CMK (cell line): ENCODE measurements at regions not wholly inside any gene's neighbourhood (a gene's known extent, or its start where the extent isn't known, plus 50 kb on each side); places are given as distances from the start of the nearest gene placed in this dataset.
"Not testable (repeated sequence)": the region's sequence is repeated elsewhere in the genome, so short reads cannot be mapped to it uniquely, and the experiment has no call there.

ENCODE experiments used
- DNase-seq: peaks from one replicate; pipeline ENCODE4 v3.0.0-alpha.2; 2010; ENCODE audit warnings: low read depth

DNA sequence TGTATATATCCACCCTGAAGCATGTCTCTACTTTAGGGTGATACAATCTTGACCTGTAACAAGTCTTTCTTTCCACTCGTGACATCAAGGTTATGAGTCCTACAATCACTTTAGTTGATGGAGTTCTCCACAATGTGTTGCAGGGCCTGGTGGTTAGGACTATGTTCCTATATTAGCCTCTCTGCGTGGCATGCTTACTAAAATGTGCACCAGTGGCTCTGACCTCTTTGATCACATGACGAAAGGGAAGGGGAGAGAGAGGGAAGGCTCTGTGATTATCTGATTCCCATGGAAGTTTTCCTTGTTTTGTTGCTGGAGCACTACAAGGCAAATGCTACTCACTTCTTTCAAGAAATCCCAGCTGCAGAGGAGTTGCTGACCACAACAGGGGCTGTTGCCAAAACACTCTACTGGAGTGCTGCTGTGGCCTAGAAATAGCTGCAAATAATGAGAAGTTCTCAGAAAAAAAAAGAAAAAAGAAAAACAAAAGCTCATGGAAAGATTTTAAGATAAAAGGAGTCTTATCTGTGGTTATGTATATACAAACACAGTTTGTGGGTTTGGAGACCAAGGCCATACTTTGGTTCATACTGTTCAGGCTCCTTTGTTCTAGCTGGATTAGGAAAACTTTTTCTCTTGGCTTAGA lies 272.8 kb upstream of the MMADHC start:
- no peak for DNase-seq

DNA sequence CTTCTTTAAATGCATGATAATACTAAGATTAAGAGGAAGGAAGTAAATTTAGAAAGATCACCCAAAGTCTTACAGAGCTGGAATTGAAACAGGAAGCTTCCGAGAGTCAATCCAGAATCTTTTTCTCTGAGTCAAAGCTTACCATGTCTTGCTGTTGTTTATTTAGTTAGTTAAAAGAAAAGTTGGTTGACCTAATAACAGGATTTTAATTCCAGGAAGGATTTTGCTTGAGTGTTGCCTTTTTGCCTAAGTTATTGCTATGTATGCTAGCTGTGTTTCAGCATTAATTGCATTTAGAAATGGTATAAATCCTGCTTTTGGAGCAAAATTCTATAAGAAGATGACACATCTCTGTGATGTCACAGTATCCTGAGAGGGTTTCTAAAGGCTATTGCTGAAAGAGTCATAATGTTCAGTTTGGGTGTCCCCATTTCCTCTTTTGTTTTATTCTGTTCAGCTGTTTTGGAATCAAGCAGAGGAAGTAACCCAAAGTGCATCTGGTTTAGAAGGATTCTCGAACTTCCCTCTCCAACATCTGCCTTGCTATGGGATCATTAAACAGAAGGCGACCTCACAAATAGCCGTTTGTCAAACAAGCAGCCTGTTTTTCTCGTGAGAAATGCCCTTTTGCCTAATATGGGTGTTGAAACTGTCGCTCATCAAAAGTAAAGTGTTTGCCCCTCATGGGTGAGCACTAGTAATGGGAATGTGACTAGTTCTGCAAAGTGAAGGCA lies 271.5 kb upstream of the MMADHC start:
- DNase-seq = no peak

DNA sequence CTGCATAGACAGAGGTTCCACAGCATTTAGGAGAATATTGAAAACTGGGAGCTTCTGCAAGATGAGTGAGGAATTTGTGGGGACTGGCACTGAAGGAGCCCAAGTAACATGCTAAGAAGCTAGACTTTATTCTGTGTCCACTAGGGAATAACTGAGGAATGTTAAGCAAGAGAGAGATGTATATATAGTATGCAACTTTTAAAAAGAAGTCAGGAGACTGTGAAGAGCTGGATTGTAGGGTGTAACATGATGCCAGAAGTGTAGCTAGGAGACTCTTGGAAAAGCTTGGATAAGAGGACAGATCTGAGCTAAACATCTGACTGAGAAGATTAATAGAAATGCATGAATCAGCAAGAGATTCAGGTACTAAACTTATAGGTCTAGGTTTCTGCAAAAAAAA lies 270.6 kb upstream of the MMADHC start:
- DNase-seq = no peak

DNA sequence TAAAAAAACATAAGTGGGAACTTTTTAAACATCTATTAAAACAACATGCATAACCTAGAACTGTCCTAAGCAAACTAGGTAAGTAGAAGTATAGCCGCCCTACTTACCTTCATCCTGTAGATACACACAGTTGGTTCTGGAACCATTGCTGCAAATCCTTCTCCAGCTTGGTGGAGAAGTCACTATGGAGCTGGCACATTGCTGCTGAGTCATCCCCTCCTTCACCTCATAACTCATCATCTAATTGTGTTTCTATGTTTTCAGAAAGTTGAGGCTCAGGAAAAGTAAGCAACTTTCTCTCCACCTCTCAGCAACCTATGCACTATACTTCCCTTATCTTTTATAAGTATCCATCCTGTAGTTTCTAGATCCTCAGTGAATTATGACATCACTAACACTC lies 269.8 kb upstream of the MMADHC start:
- DNase-seq = no peak

DNA sequence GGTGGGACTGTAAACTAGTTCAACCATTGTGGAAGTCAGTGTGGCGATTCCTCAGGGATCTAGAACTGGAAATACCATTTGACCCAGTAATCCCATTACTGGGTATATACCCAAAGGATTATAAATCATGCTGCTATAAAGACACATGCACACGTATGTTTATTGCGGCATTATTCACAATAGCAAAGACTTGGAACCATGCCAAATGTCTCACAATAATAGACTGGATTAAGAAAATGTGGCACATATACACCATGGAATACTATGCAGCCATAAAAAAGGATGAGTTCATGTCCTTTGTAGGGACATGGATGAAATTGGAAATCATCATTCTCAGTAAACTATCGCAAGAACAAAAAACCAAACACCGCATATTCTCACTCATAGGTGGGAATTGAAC lies 268.3 kb upstream of the MMADHC start:
- not testable (repeated sequence) for DNase-seq

DNA sequence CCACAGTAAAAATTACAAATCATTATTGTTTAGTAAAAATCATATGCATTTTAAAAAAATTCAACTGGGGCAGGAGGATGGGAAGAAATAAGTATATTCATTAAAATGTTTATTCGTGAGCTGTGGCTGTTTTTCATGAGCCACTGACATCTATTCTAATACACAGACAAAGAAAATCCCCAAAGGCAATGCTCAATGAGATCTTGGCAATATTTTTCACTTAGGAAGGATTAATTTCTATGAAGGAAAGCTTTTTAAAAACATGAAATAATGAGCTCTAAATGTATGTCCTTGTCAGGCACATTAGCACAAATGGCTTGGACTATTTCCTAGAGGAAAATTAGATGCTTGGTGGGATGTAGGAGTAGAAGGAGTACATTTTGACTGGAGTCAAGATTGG lies 262.0 kb upstream of the MMADHC start:
- DNase-seq = no peak

DNA sequence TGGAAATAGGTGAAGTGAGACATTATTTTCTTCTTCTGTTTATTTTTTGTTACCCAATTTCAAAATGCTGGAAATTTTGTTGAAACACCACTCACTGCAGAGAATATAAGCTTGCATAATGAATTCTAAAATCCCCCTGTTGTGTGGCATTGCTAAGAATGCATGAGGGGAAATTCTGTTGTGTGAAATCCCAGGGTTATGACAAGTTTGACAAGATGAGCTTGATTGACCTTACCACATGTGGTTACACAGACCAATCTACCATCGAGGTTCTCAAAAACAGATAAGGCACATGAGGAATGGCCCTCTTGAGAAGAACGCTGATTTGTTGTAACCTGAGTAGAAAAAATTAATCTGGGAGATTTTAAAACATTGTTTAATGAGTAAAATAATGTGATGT lies 261.6 kb upstream of the MMADHC start:
- no peak for DNase-seq

DNA sequence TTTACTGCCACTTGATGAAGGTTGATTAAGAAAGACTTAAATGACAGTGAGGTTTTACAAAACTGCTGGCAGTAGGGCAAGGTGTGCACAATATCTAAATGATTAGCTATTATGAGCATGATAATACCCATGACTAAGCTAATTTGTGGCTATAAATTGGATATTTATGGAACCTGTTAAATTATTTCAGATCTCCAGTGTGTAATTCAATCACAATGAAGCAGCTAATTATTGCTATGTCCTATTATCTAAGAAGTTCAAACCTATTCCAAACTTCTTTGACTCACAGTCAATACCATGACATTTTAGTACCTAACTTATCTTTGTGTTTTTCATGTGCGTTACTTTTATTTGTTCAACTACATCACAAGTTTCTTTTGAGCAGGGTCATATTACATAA lies 253.8 kb upstream of the MMADHC start:
- DNase-seq = no peak

DNA sequence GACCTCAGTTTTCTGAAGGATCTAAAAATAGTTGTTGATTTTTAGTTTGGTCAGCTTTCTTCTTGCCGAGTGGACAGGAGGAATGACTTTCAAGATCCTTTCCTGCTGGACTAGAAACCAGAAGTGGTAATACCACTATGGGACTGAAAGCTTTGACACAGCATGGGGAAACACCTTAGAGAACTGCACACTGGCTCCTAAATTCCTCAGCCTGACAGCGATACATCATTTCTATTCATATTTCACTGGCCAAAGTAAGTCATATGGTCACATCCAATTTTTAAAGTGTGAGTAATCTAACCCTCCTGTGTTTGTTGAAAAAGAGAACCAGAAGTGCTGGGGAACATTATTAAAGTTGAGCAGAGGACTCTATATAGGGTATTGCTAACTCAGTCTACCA lies 244.7 kb upstream of the MMADHC start:
- DNase-seq = no peak

DNA sequence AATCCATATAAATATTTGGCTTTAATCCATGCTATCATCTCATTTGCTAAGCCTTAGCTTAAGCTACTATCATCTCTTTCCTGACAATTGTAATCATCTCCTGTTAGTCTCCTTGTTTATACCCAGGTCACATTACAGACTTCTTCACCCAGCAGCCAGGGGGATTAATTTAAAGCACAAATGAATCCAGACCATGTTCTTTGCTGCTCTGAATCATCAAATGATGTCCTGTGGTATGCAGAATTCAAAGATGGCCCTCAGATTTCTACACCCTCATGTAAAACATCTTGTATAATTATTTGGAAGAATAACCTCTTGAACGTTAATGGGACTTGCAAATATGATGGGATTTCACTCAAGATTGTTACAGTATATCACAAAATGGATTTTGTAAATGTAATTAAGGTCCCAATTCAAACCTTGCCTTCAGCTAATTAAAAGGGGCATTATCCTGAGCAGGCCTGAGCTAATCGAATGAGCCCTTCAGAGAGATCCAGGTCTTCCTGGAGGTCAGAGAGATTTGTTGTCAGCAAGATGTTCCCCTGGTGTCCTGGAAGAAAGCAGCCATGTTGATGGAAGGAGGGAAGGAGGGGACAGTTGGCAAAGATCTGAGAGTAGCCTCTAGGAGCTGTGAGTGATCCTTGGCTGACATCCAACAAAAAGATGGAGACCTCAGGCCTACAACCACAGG lies 241.1 kb upstream of the MMADHC start:
- no peak for DNase-seq

DNA sequence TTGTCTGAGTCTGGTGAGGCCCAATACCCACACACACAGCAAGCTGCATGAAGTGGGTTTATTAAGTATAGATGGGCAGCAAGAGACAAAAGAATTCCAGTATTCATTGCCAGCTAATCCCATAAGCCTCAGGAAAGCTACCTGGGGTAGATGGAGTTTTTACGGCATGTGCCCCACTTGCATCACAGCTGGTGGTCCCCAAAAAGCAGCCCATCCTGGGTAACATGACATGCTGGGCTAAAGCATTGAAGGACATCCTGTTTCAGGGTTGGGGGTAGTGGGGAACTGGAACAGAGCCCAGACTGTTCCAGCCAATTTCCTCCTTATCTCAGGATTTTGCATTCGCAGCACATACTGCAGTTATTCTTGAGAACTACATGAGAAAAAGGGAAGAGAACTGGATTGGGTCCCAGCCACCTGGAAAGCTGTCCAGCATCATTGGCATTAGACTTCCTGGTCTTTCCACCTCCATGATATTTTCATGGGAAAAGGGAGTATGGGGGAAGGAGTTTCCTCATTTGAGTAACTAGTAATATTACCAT lies 240.1 kb upstream of the MMADHC start:
- DNase-seq = no peak

DNA sequence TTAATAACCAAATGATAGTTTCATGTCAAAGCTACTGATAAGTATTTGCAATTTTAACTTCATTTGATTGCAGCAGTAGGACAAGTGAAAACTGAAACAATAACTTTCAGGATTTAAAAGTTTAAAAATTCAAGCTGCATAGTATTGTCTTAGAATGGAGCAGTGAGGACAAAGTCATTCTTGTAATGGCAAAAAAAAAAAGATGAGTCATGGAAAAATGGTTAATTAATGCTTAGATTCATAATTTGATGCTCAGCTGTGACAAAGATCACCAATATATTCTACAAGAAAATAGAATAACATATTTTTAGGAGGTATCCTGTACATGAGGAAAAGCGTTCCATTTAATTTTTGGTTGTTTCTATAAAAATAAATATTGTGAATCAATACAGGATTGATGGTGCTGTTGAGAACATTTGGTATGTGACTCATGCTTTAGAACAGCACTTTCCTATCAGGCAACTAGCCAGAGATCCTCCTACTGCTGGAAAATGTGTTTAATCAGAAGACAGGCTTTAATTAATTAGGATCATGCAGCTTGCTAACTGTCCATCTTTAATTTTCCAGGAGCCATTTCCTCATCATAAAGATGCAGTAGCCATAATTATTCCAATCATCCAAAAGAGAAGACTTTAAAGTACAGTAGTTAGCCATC lies 239.0 kb upstream of the MMADHC start:
- no peak for DNase-seq

DNA sequence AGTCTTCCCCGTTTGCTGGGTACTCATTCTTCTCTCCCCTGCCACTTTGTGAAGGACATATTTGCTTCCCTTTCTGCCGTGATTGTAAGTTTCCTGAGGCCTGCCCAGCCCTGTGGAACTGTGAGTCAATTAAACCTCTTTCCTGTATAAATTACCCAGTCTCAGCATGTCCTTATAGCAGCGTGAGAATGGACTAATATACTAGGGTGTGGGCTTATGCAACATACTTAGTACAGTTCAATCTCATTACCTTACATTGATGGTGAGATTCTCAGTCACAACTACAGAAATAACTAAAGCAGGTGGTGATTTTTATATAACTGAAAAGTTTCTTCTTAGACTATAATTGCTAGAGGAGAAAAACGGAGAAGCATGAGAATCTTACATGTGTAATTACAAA lies 237.9 kb upstream of the MMADHC start:
- DNase-seq = no peak

DNA sequence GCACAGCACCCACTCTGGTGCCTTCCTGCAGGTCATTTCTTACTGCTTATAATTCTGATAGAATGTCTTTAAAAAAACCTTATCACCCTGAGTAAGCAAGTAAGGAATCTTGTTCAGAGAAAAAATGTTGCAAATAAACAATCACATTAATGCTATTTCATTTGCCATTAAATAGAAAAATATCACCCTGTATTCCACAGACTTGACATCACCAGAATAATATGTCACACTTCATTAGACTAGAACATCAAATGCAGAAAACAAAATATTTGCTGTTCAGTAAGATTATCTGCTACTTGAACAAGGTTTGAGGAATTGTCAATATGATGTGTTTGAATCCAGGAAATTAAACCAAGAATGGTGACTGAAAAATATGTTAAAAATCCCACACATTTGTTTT lies 236.6 kb upstream of the MMADHC start:
- no peak for DNase-seq

DNA sequence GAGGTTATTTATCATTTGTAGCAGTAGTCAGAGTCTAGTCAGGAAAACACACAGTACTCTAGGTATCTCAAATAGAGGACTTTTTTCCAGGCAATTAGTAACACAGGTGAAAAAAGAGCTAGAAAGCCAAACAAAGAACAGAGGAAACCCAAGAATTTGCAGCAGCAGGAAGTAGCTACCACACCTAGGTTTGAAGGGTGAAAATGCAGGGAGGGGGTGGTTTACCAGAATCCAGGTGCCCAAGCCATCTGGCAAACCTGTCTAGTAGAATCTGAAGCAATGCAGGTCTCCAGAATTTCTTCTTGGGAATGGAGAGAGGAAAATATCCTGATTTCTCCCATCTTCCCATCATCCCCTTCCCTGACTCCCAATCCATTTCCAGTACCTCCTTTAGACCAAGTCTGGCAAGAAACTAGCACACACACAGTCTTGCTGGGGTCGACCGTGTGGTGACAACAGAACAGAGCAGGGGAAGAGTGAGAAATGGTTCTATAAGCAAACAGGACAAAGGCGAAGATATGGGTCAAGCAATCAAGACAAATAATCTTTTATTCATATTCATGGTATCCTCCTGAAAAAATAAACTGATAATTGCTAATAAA lies 231.9 kb upstream of the MMADHC start:
- DNase-seq = no peak

DNA sequence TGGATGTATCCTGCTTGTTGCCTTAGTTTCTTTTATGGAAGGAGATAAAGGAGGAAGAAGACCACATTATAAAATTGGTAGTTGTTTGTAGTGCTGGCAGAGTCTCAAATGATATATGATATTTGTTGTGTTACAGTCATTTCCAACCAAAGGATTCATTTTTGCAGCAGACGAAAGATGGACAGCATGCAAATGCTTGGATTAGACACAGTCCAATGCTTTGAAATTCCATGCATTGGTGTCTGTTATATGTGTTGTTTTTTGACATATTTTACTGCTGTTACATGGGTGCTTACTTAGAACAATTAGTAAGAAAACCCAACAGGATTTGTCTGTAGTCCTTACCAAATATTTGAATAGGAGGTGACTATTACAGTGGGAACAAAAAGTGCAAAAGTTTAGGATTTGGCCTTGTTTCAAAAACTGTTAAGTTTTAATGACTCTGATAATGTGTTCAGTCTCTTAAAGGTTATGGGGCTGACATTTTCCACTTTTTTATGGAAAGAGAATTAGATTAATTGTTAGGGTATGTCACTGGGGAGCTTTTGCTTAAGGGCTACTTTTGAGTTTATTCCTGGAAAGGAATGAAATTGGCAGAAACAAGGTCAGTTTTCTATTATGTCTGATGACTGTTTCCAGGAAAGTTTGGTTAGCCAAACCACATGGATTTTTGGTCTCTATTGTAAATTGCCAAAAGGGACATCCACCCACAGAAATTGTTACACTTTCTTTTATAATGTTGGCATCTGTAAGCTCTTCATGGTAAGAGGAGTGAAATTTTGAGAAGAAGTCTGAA lies 229.4 kb upstream of the MMADHC start:
- no peak for DNase-seq

DNA sequence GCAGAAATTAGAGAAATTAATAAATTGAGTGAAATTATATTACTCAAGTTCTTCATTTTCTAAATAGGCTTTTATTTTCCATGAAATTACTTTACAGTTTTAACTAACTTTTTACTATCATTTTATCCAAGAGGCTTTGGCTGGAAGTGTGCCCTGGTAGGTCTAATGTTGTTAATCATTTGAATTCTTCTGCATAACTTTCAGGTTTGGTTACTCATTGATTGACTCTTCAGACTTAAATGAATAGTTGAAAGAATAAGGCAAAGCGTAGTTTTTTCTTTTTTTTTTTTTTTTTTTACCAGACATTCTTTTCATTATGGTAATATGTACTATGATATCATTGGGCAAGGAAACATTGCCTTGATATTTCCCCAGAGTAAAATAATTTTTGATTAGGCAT lies 228.4 kb upstream of the MMADHC start:
- DNase-seq = no peak

DNA sequence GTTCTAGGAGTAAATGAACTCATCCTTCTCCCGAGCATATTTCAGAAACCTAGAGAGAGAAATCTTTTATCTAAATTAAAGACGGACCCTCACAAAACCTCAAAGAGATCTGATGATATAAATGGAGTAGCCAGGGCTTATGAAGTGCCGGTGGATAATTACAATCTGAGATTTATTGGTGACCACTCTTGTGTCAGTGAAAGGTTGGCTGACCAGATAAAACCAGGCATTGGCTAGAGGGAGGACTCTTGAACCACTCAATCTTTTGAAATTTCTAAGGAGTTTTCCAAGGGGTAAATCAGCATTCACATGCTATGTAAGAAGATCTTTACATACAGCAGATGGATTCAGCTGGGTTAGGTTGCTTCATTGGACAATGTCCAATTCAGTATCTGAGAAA lies 227.3 kb upstream of the MMADHC start:
- DNase-seq = no peak

DNA sequence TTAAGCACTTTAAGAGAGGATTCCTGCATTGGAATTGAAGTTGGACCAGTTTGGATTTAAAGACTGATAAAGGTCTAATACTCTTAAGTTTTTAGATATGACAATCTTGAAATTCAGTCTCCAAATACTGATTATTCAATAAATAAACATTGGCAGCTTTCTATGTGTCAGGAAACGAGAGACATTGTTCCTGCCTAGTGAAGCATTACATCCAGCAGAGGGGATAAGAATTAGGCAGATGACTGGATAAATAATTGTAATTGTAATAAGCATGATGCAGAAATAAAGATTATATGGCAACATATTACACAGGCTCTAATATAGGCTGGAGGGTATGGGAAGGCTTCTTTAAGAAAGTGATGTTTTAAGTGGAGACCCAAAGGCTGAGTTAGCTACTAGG lies 226.5 kb upstream of the MMADHC start:
- DNase-seq = no peak

DNA sequence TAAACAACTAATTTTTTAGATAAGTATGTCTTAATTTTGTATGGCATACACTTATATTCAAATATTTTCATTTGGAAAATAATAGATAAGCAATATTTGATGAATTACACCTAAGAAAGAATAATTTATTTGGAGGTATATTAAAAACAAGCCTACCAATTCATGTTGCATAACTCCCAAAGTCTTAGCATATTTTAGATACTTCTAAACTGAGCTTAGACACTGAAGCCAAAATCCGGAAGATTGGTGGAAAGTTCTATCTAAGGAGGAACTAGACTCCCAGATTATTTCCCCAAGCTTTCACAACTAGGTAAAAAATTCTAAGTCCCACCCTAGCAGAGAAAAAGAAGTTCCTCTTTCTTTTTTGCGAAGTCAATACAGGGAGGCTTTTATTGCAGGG lies 221.0 kb upstream of the MMADHC start:
- DNase-seq = no peak

DNA sequence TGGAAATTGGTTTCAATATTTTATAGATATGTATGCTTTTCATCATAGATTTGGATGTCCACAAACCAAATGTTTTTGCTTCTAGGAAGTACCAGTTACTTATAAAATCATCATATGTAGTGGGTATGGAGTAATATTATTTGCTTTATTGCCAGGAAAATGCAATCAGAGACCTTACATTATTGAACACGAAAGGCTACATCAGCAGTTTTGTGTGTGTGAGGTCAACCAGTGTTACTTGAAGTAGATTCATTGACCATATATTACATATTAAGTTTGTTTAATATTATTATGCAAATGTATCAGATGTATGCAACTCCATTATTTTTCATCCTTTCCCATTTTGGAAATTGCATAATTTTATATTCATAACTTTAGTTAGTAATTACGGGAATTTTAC lies 219.1 kb upstream of the MMADHC start:
- no peak for DNase-seq
